ENCODE measurements at regions not wholly inside any gene's neighbourhood (a gene's known extent, or its start where the extent isn't known, plus 50 kb on each side); places are given as distances from the start of the nearest gene placed in this dataset.

GRCh38 chr11:119992171-119993051, 145.5 kb downstream of the TRIM29 start:
- no peaks in the 10 kb centered on the region for H3K9me3 ChIP-seq (ENCODE audit: control insufficient read depth, insufficient read depth, low read depth, low read length)
- peaks cover 7% of the 10 kb centered on the region; the same call in 1 of the 2 replicates for H3K27me3 ChIP-seq (ENCODE audit: control insufficient read depth, insufficient read depth, low read length)
- no peak overlapping the region for H3K4me3 ChIP-seq (ENCODE audit: low read depth, low read length)
- no peak overlapping the region for H3K9ac ChIP-seq (ENCODE audit: low read length)
- H3K27ac ChIP-seq (ENCODE audit: low read depth, low read length), result no peak overlapping the region
- H3K4me1 ChIP-seq (ENCODE audit: control insufficient read depth, insufficient read depth, low read length), result peaks cover 28% of the 10 kb centered on the region
- no peaks in the 10 kb centered on the region for H3K36me3 ChIP-seq (ENCODE audit: control insufficient read depth, insufficient read depth, low read length)

DNA sequence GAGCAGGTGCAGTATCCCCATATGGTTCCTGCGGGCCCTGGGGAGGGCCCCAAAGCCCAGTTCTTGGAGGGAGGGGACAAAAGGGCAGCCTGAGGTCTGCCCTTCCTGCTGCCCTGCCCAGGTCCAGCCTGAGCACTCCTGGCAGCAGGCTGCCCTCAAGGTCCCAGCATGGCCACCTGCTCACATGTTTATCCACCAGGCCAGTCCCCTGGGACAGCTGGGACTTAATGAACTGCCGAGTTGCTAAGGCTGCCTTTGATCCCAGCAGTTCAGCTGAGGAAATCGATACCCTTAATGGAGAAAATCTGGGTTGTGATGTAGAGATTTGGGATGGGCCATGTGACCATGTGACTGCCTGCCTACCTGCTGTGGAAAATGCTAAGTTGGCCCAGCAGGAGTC, 146.2 kb downstream of the TRIM29 start:
- H3K36me3 ChIP-seq (ENCODE audit: control insufficient read depth, insufficient read depth, low read length), result no peaks in the 10 kb centered on the region
- H3K4me1 ChIP-seq (ENCODE audit: control insufficient read depth, insufficient read depth, low read length), result peaks cover 28% of the 10 kb centered on the region
- no peak overlapping the region for H3K9ac ChIP-seq (ENCODE audit: low read length)
- H3K9me3 ChIP-seq (ENCODE audit: control insufficient read depth, insufficient read depth, low read depth, low read length), result no peaks in the 10 kb centered on the region
- H3K27me3 ChIP-seq (ENCODE audit: control insufficient read depth, insufficient read depth, low read length), result peaks cover 8% of the 10 kb centered on the region; the same call in 1 of the 2 replicates
- no peak overlapping the region for H3K27ac ChIP-seq (ENCODE audit: low read depth, low read length)
- no peak overlapping the region for H3K4me3 ChIP-seq (ENCODE audit: low read depth, low read length)

GRCh38 chr11:119991022-119991404, 146.9 kb downstream of the TRIM29 start:
- Histone ChIP-seq H3K27ac (ENCODE audit: low read depth, low read length) (no peak overlapping the region), H3K4me3 (ENCODE audit: low read depth, low read length) (no peak overlapping the region), H3K4me1 (ENCODE audit: control insufficient read depth, insufficient read depth, low read length) (peaks cover 28% of the 10 kb centered on the region), H3K36me3 (ENCODE audit: control insufficient read depth, insufficient read depth, low read length) (no peaks in the 10 kb centered on the region), H3K9ac (ENCODE audit: low read length) (no peak overlapping the region), H3K9me3 (ENCODE audit: control insufficient read depth, insufficient read depth, low read depth, low read length) (no peaks in the 10 kb centered on the region), H3K27me3 (ENCODE audit: control insufficient read depth, insufficient read depth, low read length) (peaks cover 8% of the 10 kb centered on the region; the same call in 1 of the 2 replicates)

GRCh38 chr11:119990309-119991021, 147.4 kb downstream of the TRIM29 start:
- Histone ChIP-seq H3K27ac (ENCODE audit: low read depth, low read length) (no peak overlapping the region), H3K9me3 (ENCODE audit: control insufficient read depth, insufficient read depth, low read depth, low read length) (no peaks in the 10 kb centered on the region), H3K4me3 (ENCODE audit: low read depth, low read length) (no peak overlapping the region), H3K27me3 (ENCODE audit: control insufficient read depth, insufficient read depth, low read length) (peaks cover 8% of the 10 kb centered on the region; the same call in 1 of the 2 replicates), H3K36me3 (ENCODE audit: control insufficient read depth, insufficient read depth, low read length) (no peaks in the 10 kb centered on the region), H3K4me1 (ENCODE audit: control insufficient read depth, insufficient read depth, low read length) (peaks cover 28% of the 10 kb centered on the region), H3K9ac (ENCODE audit: low read length) (no peak overlapping the region)

GRCh38 chr11:119989159-119989821, 148.6 kb downstream of the TRIM29 start:
- Histone ChIP-seq H3K9ac (ENCODE audit: low read length) (no peak overlapping the region), H3K4me1 (ENCODE audit: control insufficient read depth, insufficient read depth, low read length) (peaks cover 28% of the 10 kb centered on the region), H3K4me3 (ENCODE audit: low read depth, low read length) (no peak overlapping the region), H3K27me3 (ENCODE audit: control insufficient read depth, insufficient read depth, low read length) (peaks cover 14% of the 10 kb centered on the region; the same call in 1 of the 2 replicates), H3K9me3 (ENCODE audit: control insufficient read depth, insufficient read depth, low read depth, low read length) (no peaks in the 10 kb centered on the region), H3K36me3 (ENCODE audit: control insufficient read depth, insufficient read depth, low read length) (no peaks in the 10 kb centered on the region), H3K27ac (ENCODE audit: low read depth, low read length) (no peak overlapping the region)

DNA sequence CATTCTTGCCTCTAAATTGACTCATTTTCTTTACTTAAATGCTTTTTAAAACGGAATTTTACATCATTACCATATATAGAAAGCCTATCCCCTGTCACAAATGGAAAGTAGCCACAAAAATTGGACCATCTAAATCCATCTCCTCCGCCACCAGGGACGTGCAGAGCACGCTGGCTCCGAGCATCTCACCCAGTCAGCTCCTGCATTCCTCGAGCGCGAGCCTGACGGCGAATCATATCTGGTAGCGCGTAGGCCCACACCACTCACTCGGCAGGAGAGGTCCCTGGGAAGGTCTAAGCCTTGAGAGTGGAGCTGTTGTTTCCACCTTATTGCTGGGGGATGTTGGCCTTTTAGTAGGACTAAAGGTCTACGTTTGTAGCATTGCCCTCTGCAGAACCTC, 152.4 kb downstream of the TRIM29 start:
- Histone ChIP-seq H3K4me3 (ENCODE audit: low read depth, low read length) (no peak overlapping the region), H3K9me3 (ENCODE audit: control insufficient read depth, insufficient read depth, low read depth, low read length) (no peaks in the 10 kb centered on the region), H3K36me3 (ENCODE audit: control insufficient read depth, insufficient read depth, low read length) (no peaks in the 10 kb centered on the region), H3K4me1 (ENCODE audit: control insufficient read depth, insufficient read depth, low read length) (no peaks in the 10 kb centered on the region; the same call in 1 of the 2 replicates), H3K27ac (ENCODE audit: low read depth, low read length) (no peak overlapping the region), H3K27me3 (ENCODE audit: control insufficient read depth, insufficient read depth, low read length) (peaks cover 17% of the 10 kb centered on the region; the same call in 1 of the 2 replicates), H3K9ac (ENCODE audit: low read length) (no peak overlapping the region)

- Histone ChIP-seq H3K27ac (ENCODE audit: low read depth, low read length) (no peak overlapping the region), H3K4me3 (ENCODE audit: low read depth, low read length) (no peak overlapping the region), H3K9me3 (ENCODE audit: control insufficient read depth, insufficient read depth, low read depth, low read length) (no peaks in the 10 kb centered on the region), H3K4me1 (ENCODE audit: control insufficient read depth, insufficient read depth, low read length) (no peaks in the 10 kb centered on the region; the same call in 1 of the 2 replicates), H3K36me3 (ENCODE audit: control insufficient read depth, insufficient read depth, low read length) (no peaks in the 10 kb centered on the region), H3K27me3 (ENCODE audit: control insufficient read depth, insufficient read depth, low read length) (peaks cover 17% of the 10 kb centered on the region; the same call in 1 of the 2 replicates), H3K9ac (ENCODE audit: low read length) (no peak overlapping the region)
Observed at GRCh38 chr11:119983816-119984215, 154.1 kb downstream of the TRIM29 start.

DNA sequence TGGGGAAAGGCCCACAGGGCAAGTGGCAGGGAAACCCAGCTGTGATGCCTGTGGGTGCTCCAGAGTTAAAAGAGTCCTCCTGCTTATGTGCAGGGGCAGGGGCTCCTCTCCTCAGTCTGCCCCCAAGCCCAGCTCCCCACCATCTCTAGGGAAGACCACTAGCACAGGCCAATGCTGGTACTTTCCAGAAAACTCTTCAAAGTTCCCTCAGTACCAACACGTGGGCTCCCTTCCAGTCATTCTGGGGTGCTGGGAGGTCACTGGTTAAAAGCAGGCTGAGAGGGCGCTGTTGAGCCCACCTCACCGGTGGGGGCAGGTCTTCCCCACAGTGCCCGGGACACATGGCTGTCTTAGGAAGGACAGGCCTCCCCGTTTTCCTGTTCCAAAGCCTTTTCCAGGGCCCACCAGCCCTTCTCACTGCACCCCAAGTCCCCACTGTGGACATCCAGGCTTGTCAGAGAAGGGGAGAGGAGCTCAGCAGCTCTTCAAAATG, 154.6 kb downstream of the TRIM29 start:
- no peaks in the 10 kb centered on the region for H3K36me3 ChIP-seq (ENCODE audit: control insufficient read depth, insufficient read depth, low read length)
- H3K27ac ChIP-seq (ENCODE audit: low read depth, low read length), result no peak overlapping the region
- no peaks in the 10 kb centered on the region for H3K9me3 ChIP-seq (ENCODE audit: control insufficient read depth, insufficient read depth, low read depth, low read length)
- no peak overlapping the region for H3K9ac ChIP-seq (ENCODE audit: low read length)
- H3K4me1 ChIP-seq (ENCODE audit: control insufficient read depth, insufficient read depth, low read length), result no peaks in the 10 kb centered on the region; the same call in 1 of the 2 replicates
- H3K27me3 ChIP-seq (ENCODE audit: control insufficient read depth, insufficient read depth, low read length), result peaks cover 21% of the 10 kb centered on the region; the same call in 1 of the 2 replicates
- H3K4me3 ChIP-seq (ENCODE audit: low read depth, low read length), result no peak overlapping the region

DNA sequence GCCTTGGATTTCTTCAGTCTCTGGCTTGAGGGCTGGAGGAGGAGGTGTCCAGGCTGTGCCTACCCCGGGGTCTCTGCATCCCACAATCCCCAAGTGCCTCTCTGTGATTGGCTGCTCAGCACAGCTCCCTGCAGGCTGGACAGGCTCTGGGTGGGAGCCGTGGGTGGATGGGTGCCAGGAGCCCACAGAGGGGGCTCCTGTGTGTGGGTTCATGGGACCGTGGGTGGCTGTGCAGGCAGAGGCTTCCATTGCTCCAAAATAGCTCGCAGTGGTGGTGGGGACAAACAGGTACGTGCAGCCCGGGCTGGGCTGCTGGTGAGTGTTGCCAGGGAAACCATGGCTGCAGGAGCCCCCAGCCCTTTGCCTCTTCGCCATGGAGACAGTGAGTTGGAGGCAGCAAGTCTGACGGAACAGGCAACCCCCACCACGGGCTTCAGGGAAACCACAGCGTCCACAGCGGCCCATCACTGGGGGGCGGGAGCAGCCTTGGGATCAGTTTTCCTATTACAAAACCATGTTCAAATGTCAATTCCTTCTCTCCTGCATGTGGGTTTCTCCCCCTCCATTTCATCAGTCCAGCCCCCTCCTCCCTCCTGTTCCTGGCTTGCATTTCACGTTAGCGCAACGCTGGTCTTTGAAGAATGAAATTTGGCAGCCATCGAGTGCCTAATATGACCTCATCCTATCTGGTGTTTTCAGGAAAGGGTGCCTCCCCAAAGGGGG, 155.2 kb downstream of the TRIM29 start:
- Histone ChIP-seq H3K27ac (ENCODE audit: low read depth, low read length) (no peak overlapping the region), H3K27me3 (ENCODE audit: control insufficient read depth, insufficient read depth, low read length) (peaks cover 24% of the 10 kb centered on the region; the same call in 1 of the 2 replicates), H3K9me3 (ENCODE audit: control insufficient read depth, insufficient read depth, low read depth, low read length) (no peaks in the 10 kb centered on the region), H3K4me3 (ENCODE audit: low read depth, low read length) (no peak overlapping the region), H3K36me3 (ENCODE audit: control insufficient read depth, insufficient read depth, low read length) (no peaks in the 10 kb centered on the region), H3K4me1 (ENCODE audit: control insufficient read depth, insufficient read depth, low read length) (peaks cover 4% of the 10 kb centered on the region; the same call in 1 of the 2 replicates), H3K9ac (ENCODE audit: low read length) (no peak overlapping the region)

- H3K27me3 ChIP-seq (ENCODE audit: control insufficient read depth, insufficient read depth, low read length), result peaks cover 24% of the 10 kb centered on the region; the same call in 1 of the 2 replicates
- no peaks in the 10 kb centered on the region for H3K36me3 ChIP-seq (ENCODE audit: control insufficient read depth, insufficient read depth, low read length)
- H3K27ac ChIP-seq (ENCODE audit: low read depth, low read length), result no peak overlapping the region
- H3K4me1 ChIP-seq (ENCODE audit: control insufficient read depth, insufficient read depth, low read length), result peaks cover 14% of the 10 kb centered on the region
- H3K4me3 ChIP-seq (ENCODE audit: low read depth, low read length), result no peak overlapping the region
- H3K9ac ChIP-seq (ENCODE audit: low read length), result no peak overlapping the region
- no peaks in the 10 kb centered on the region for H3K9me3 ChIP-seq (ENCODE audit: control insufficient read depth, insufficient read depth, low read depth, low read length)
Observed at GRCh38 chr11:119980431-119980830, 157.5 kb downstream of the TRIM29 start.

Data from HUES6 (cell line).